Naive thymus-derived CD8-positive, alpha-beta T cell (primary cell): ENCODE measurements at regions not wholly inside any gene's neighbourhood (a gene's known extent, or its start where the extent isn't known, plus 50 kb on each side); places are given as distances from the start of the nearest gene placed in this dataset.

Source experiments
- ATAC-seq, 2 donors: fragments of 150-1000 bp; cut with Tn5 transposase in 1 of 2; sonication (Bioruptor Pico), chemical (Tn5 transposase) in 1 of 2; 1 replicate in 1 of 2; 2 replicates in 1 of 2; pipeline ENCODE4 v1.10.0; 2021; ENCODE audit warnings: mild to moderate bottlenecking in 2 of 2, moderate library complexity in 2 of 2
- POLR2A ChIA-PET: fragments of 350-600 bp; sonication (Branson Sonifier 250); formaldehyde crosslinking; loops from one replicate; lab custom pipeline; 2021; ENCODE audit warnings: antibody characterized with exemption; lab: Charles Lee
- DNase-seq, 10 donors: peaks; one replicate each; pipeline versions ENCODE4 v3.0.0 to v3.0.0-alpha.2; 2020 to 2022
- H3K27ac Mint-ChIP-seq, 10 donors: one replicate each; pipeline ENCODE4 v1.8.0; 2020 to 2022; ENCODE audit warnings: mild to moderate bottlenecking in 10 of 10, mixed read lengths in 10 of 10, moderate library complexity in 4 of 10, inconsistent platforms in 1 of 10
- H3K27me3 Mint-ChIP-seq, 5 donors: one replicate each; pipeline ENCODE4 v1.8.0; 2021 to 2022; ENCODE audit warnings: mixed read lengths in 5 of 5
- H3K36me3 Mint-ChIP-seq, 3 donors: one replicate each; pipeline ENCODE4 v1.8.0; 2020 to 2022; ENCODE audit warnings: mixed read lengths in 3 of 3, mild to moderate bottlenecking in 2 of 3, inconsistent platforms in 1 of 3
- H3K4me1 Mint-ChIP-seq, 4 donors: one replicate each; pipeline ENCODE4 v1.8.0; 2021 to 2022; ENCODE audit warnings: mixed read lengths in 4 of 4
- H3K4me3 Mint-ChIP-seq, 10 donors: one replicate each; pipeline ENCODE4 v1.8.0; 2020 to 2022; ENCODE audit warnings: mild to moderate bottlenecking in 10 of 10, mixed read lengths in 10 of 10, moderate library complexity in 6 of 10, inconsistent platforms in 1 of 10
- H3K9me3 Mint-ChIP-seq, 9 donors: one replicate each; pipeline ENCODE4 v1.8.0; 2020 to 2022; ENCODE audit warnings: mixed read lengths in 9 of 9, mild to moderate bottlenecking in 3 of 9, inconsistent platforms in 1 of 9, moderate library complexity in 1 of 9

DNA sequence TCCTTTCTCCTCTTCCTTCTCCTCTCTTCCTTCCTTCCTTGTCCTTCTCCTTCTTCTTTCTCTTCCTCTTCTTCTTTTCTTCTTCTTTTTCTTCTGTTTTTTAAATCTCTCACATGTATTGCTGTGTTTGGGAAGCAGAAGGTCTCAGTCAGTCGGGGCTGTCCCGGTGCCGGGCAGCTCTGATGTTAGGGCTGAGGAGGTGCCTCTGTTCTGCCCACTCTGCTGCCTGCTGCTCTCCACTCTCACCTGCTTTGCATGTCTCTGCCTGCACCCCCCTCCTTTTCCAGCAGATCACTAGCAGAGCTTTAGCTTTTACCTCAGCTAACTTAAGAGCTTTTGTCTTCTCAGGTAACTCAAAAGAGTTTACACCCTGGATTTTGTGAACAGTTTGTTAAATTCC, 276.6 kb downstream of the CHRM3 start:
- Mint-ChIP-seq H3K4me3 (no peak overlapping the region), H3K9me3 (no peaks in the 10 kb centered on the region), H3K36me3 (no peaks in the 10 kb centered on the region), H3K27ac (peak overlapping the region in 1 of 10 donors; percentile 36), H3K27me3 (no peaks in the 10 kb centered on the region), H3K4me1 (peaks cover 4 to 14% (median 5%) of the 10 kb centered on the region in 4 donors)
- ATAC-seq: no peak
- POLR2A ChIA-PET: no interaction called here
- no peak for DNase-seq

DNA sequence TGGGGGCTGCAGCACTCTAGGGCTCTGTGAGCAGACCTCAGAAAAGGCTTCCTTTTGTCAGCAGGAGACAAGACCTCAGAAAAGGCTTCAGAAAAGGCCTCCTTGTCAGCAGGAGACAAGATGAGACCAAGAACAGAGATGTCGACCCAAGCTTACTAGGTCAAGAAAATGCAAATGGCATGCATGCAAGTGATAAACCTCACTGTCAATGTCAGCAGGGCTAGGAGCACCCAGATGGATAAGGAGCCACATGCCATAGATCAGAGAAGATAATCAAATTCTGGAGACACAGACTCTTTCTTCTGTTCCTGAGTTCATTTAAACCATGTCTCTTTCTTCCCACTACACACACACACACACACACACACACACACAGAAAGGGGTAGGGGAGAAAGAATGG, 285.9 kb downstream of the CHRM3 start:
- DNase-seq (no peak), ATAC-seq (no peak)
- Mint-ChIP-seq H3K27me3 (no peaks in the 10 kb centered on the region), H3K4me3 (no peak overlapping the region), H3K36me3 (peaks cover 0 to 4% (median 0%) of the 10 kb centered on the region in 3 donors), H3K27ac (no peak overlapping the region), H3K9me3 (peaks cover 0 to 3% (median 0%) of the 10 kb centered on the region in 9 donors), H3K4me1 (peaks cover 0 to 3% (median under 1%) of the 10 kb centered on the region in 4 donors)
- POLR2A ChIA-PET: no interaction called here

DNA sequence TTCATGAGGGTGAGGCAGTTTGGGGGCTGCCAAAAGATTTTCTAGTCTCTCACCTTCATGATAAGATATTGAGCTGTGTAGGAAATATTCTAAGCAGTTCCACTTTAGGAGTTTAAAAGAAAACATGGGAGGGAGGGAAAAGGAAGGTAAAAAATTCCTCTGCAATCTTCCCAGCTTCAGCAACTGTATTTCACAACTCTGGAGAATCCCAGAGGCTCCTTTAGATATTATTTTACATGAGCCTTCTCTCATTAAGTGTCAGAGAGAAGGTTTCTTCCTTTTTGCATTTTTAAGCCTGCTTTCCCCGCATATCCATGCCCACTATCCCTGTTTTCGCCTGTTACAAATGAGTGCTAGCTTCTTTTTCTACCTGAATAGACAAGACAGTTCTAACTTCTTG, 289.4 kb downstream of the CHRM3 start:
- Mint-ChIP-seq H3K27ac (no peak overlapping the region), H3K36me3 (peaks cover 0 to 4% (median 0%) of the 10 kb centered on the region in 3 donors), H3K4me3 (no peak overlapping the region), H3K27me3 (peaks cover 0 to 1% (median 0%) of the 10 kb centered on the region in 5 donors), H3K9me3 (peaks cover 0 to 3% (median 0%) of the 10 kb centered on the region in 9 donors), H3K4me1 (peaks cover 0 to 3% (median under 1%) of the 10 kb centered on the region in 4 donors)
- POLR2A ChIA-PET: no interaction called here
- DNase-seq (no peak), ATAC-seq (no peak)

DNA sequence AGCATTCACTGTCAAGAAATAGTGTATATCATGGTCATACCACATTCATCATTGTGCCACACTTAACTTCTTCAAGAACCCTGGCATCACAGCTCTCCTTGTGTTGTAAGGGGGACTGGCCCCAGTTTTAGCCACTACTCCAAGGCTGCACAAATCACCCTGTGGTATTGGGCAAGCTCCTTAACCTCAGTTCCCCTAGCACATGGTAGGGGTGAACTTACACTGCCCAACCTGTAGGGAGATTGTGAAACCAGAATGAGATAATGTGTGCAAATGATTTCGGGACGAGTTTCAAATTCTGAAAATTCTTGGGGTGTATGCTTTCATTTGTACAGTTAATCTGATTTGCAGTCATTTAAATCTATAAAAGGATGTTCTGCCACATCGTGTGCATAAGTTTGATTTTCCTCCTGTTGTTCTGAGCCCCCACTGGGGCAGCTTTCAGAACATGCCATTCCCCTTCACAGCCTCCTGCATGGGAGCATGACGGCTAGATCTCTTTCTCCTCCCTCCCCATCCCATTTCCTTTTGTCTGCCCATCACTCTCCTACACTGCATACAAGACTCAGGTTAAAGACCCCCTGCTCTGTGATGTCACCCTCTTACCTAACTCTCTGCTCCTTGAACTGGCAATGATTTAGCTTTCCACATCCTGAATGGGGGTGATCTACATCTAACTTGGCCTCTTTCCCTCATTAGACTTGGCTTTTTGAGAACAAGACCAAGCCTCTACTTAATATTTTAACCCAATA, 290.3 kb downstream of the CHRM3 start:
- H3K4me3 Mint-ChIP-seq: no peak overlapping the region
- DNase-seq (no peak), ATAC-seq (no peak)
- H3K27me3 Mint-ChIP-seq: peaks cover 0 to 1% (median 0%) of the 10 kb centered on the region in 5 donors
- peaks cover 0 to 4% (median 0%) of the 10 kb centered on the region in 3 donors for H3K36me3 Mint-ChIP-seq
- H3K4me1 Mint-ChIP-seq: peaks cover 0 to 3% (median under 1%) of the 10 kb centered on the region in 4 donors
- POLR2A ChIA-PET: no interaction called here
- H3K27ac Mint-ChIP-seq: peak overlapping the region in 2 of 10 donors; percentile 15 to 49
- H3K9me3 Mint-ChIP-seq: peaks cover 0 to 3% (median 0%) of the 10 kb centered on the region in 9 donors

DNA sequence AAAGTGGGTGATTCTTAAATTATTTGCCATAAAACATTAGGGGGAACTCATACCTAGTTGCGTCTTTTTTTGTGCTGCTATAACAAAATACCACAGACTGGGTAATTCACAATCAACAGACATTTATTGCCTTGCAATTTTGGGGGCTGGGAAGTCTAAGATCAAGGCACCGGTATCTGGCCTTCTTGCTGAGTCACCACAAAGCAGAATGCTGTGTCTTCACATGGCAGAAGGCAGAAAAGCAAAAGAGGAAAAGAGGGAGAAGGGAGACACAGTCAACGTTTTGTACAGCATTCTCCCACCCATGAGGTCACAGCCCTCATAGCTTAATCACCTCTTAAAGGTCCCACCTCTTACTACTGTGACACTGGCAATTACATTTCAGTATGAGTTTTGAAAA, 291.0 kb downstream of the CHRM3 start:
- peaks cover 0 to 3% (median 0%) of the 10 kb centered on the region in 9 donors for H3K9me3 Mint-ChIP-seq
- H3K27me3 Mint-ChIP-seq: peaks cover 0 to 1% (median 0%) of the 10 kb centered on the region in 5 donors
- POLR2A ChIA-PET: no interaction called here
- DNase-seq: no peak
- H3K36me3 Mint-ChIP-seq: peaks cover 0 to 4% (median 0%) of the 10 kb centered on the region in 3 donors
- no peak overlapping the region for H3K4me3 Mint-ChIP-seq
- H3K27ac Mint-ChIP-seq: no peak overlapping the region
- ATAC-seq: no peak
- peaks cover 0 to 3% (median under 1%) of the 10 kb centered on the region in 4 donors for H3K4me1 Mint-ChIP-seq

DNA sequence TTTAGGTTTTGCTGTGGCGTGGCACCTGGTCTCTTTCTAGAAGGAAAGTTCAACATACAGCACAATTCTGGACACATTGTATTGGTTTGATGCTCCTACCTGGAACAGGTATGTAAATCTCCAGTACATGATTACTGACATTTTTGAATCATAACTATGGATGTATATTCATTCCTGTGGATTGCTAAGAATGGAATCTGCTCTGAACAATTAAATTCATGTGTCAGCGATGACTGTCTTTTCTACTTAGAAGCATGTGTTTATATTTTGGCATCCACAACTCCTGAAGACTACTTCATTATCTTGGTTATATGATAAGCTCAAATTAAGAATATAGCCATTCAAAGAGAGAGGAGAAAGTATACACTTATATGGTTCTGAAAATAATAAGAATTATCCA, 291.8 kb downstream of the CHRM3 start:
- DNase-seq (no peak), ATAC-seq (no peak)
- POLR2A ChIA-PET: no interaction called here
- Mint-ChIP-seq H3K36me3 (peaks cover 0 to 4% (median 0%) of the 10 kb centered on the region in 3 donors), H3K9me3 (peaks cover 0 to 3% (median 0%) of the 10 kb centered on the region in 9 donors), H3K27me3 (peaks cover 0 to 1% (median 0%) of the 10 kb centered on the region in 5 donors), H3K4me1 (peaks cover 0 to 3% (median under 1%) of the 10 kb centered on the region in 4 donors), H3K4me3 (no peak overlapping the region), H3K27ac (peak overlapping the region in 1 of 10 donors; percentile 13)

DNA sequence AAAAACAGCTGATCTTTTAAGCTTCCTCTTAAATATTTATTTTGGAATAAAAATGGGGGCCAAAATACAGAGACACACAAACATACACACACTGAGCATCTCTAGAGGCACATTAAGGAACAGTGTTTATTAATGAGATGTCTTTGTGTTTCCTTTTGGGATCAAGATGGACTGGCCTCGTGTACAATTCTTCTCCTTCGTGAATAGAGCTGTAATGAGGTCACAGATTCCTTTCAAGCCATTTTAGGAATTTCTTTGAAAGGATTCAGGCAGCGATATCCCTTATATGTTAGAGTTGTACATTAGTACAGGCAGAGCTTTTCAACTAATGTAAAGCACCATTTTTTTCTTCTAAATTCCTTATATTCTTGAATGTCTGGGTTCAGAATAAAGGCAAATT, 295.7 kb downstream of the CHRM3 start:
- peaks cover 0 to 1% (median 0%) of the 10 kb centered on the region in 5 donors for H3K27me3 Mint-ChIP-seq
- no peaks in the 10 kb centered on the region for H3K36me3 Mint-ChIP-seq
- H3K4me3 Mint-ChIP-seq: no peak overlapping the region
- no peak overlapping the region for H3K27ac Mint-ChIP-seq
- H3K9me3 Mint-ChIP-seq: no peaks in the 10 kb centered on the region
- POLR2A ChIA-PET: interaction anchor here (0.5 kb wide), 1 partner anchor 111 kb away, joined by 7 read pairs; no protein-coding TSS in a partner anchor
- ATAC-seq: no peak
- H3K4me1 Mint-ChIP-seq: no peaks in the 10 kb centered on the region
- no peak for DNase-seq

DNA sequence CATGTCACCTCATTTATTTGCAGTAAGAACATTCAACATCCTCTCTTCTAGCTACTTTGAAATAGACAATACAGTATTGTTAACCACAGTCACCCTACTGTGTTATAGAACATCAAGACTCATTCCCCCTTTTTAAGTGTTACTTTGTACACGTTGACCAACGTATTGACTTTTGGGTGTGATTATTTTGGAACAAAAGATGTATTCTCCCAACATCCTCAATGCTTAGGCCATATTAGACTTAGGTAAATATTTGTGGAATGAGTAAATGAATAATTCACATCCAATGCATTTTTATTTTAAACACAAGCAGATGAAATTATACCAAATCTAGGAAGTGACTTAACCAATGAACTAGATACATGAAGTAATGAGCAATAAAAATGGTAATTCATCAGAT, 296.6 kb downstream of the CHRM3 start:
- H3K36me3 Mint-ChIP-seq: no peaks in the 10 kb centered on the region

DNA sequence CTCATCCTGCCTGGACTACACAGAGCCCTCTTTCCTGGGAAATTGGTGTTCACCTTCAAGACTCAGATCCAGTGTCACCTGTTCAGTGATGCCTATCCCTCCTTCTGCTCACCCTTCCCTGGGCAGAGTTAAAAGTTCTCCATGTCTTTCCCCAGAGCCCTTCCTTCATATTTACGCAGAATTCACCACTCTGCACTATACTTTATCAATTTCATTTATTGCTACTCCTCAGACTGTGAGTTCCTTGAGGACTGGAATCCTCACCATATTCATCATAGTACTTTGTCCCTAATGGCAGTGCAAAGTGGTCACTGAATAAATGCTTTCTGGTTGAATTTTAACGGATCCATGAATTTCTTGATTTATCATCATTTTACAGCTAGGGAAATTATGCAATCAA, 300.0 kb downstream of the CHRM3 start:
- POLR2A ChIA-PET: no interaction called here
- no peak overlapping the region for H3K4me3 Mint-ChIP-seq
- H3K9me3 Mint-ChIP-seq: no peaks in the 10 kb centered on the region
- H3K27me3 Mint-ChIP-seq: no peaks in the 10 kb centered on the region
- H3K4me1 Mint-ChIP-seq: no peaks in the 10 kb centered on the region
- DNase-seq (no peak), ATAC-seq (no peak)
- H3K27ac Mint-ChIP-seq: peak overlapping the region in 1 of 10 donors; percentile 0
- no peaks in the 10 kb centered on the region for H3K36me3 Mint-ChIP-seq

More for the DNA sequence above, 296.6 kb downstream of the CHRM3 start:
- H3K4me1 Mint-ChIP-seq: no peaks in the 10 kb centered on the region
- no peak overlapping the region for H3K4me3 Mint-ChIP-seq
- DNase-seq (no peak), ATAC-seq (no peak)
- H3K27me3 Mint-ChIP-seq: peaks cover 0 to 1% (median 0%) of the 10 kb centered on the region in 5 donors
- H3K27ac Mint-ChIP-seq: no peak overlapping the region
- POLR2A ChIA-PET: interaction anchor here (1.1 kb wide), 1 partner anchor 36 kb away, joined by 3 read pairs; no protein-coding TSS in a partner anchor
- no peaks in the 10 kb centered on the region for H3K9me3 Mint-ChIP-seq

DNA sequence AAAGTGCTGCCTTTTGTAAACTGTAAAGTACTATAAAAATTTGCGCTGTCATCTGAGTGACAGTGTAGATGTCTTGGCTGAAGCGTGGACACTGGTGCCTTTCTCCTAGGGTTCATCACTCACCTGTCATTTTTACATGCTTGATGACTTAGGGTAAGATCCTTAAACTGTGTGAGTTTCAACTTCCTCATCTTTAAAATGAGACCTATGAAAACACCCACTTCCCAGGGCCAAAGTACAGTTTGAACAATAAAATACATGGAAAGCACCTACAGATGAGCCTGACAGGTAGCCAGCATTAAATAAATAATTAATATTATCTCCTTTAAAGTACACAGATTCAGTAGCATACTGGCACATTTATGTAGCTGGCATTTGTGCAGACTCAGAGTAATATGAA, 309.9 kb downstream of the CHRM3 start:
- peaks cover 0 to 11% (median 5%) of the 10 kb centered on the region in 3 donors for H3K36me3 Mint-ChIP-seq
- no peak overlapping the region for H3K4me3 Mint-ChIP-seq
- DNase-seq: no peak
- ATAC-seq: no peak
- H3K27ac Mint-ChIP-seq: no peak overlapping the region
- H3K9me3 Mint-ChIP-seq: peaks cover 0 to 13% (median 5%) of the 10 kb centered on the region in 9 donors
- H3K27me3 Mint-ChIP-seq: peaks cover 0 to 3% (median 0%) of the 10 kb centered on the region in 5 donors
- POLR2A ChIA-PET: no interaction called here
- peaks cover 7 to 14% (median 11%) of the 10 kb centered on the region in 4 donors for H3K4me1 Mint-ChIP-seq

DNA sequence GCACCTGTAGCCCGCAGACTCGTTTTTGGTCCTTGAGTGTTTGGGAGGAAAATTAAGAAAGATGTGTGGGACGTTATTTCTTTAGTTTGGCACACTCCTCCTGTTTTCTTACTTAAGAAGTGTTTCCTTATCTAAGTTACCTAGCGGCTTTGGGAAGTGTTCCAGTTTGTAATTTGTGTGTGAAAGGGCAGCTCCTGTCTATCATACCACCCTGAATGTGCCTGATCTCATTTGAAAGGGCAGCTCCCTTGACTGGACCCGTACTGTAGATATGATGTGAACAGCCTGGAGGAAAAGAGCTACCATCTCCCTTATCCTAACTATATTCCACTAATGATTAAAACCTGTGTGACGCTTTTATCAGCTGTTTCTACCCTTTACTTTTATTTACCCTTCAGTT, 314.3 kb downstream of the CHRM3 start:
- ATAC-seq (no peak), DNase-seq (no peak)
- peaks cover 6 to 11% (median 11%) of the 10 kb centered on the region in 4 donors for H3K4me1 Mint-ChIP-seq
- H3K27ac Mint-ChIP-seq: peak overlapping the region in 1 of 10 donors; percentile 9
- H3K9me3 Mint-ChIP-seq: peaks cover 0 to 21% (median 5%) of the 10 kb centered on the region in 9 donors
- H3K4me3 Mint-ChIP-seq: no peak overlapping the region
- POLR2A ChIA-PET: no interaction called here
- H3K36me3 Mint-ChIP-seq: peaks cover 16 to 22% (median 21%) of the 10 kb centered on the region in 3 donors
- H3K27me3 Mint-ChIP-seq: peaks cover 0 to 3% (median 0%) of the 10 kb centered on the region in 5 donors

DNA sequence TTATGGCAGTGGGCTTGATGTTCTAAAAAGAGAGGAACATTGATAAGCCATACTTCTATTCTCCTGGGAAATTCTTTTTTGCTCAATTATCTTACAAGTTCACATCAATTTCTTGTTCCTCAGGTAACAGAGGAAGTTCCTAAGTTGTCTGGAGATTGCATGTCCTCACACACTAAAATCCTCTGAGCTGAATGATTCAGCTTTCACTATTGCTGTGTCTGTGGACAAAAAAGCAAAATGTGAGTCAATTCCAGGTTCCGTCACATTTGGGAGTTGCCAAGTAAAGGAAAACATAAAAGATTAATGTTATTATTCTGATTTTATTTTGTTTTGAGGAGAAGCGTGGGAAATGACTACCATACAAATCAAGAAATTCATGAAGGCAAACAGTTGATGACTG, 316.7 kb downstream of the CHRM3 start:
- POLR2A ChIA-PET: interaction anchor here (1.0 kb wide), 1 partner anchor 16 kb away, joined by 4 read pairs; no protein-coding TSS in a partner anchor
- peaks cover 8 to 17% (median 11%) of the 10 kb centered on the region in 4 donors for H3K4me1 Mint-ChIP-seq
- peaks cover 25 to 33% (median 32%) of the 10 kb centered on the region in 3 donors for H3K36me3 Mint-ChIP-seq
- H3K27me3 Mint-ChIP-seq: no peaks in the 10 kb centered on the region
- no peak overlapping the region for H3K4me3 Mint-ChIP-seq
- DNase-seq (no peak), ATAC-seq (no peak)
- H3K9me3 Mint-ChIP-seq: peaks cover 0 to 12% (median 0%) of the 10 kb centered on the region in 9 donors
- H3K27ac Mint-ChIP-seq: peak overlapping the region in 5 of 10 donors; percentile 12 to 75 (median 44)
